ENCODE measurements at regions not wholly inside any gene's neighbourhood (a gene's known extent, or its start where the extent isn't known, plus 50 kb on each side); places are given as distances from the start of the nearest gene placed in this dataset.
"Not testable (repeated sequence)": the region's sequence is repeated elsewhere in the genome, so short reads cannot be mapped to it uniquely, and the experiment has no call there.

- not testable (repeated sequence) for DNase-seq (ENCODE audit: low read depth)
Observed at GRCh38 chr15:88965097-88965496, 51.9 kb upstream of the MFGE8 start.

DNA sequence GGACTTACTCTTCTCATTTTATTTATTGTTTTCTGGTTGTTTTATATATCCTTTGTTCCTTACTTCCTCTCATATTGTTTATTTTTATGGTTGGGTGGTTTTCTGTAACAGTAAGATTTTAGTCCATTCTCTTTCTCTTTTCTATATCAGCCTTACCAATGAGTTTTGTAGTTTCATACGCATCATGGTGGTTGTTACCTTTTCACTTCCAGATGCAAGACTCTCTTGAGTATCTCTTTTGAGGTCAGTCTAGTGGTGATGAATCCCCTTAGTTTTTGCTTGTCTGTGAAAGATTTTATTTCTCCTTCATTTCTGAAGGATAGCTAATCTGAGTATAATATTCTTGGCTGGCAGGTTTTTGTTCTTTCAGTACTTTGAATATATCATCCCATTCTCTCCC, 57.1 kb upstream of the MFGE8 start:
- DNase-seq (ENCODE audit: low read depth), result no peak

DNA sequence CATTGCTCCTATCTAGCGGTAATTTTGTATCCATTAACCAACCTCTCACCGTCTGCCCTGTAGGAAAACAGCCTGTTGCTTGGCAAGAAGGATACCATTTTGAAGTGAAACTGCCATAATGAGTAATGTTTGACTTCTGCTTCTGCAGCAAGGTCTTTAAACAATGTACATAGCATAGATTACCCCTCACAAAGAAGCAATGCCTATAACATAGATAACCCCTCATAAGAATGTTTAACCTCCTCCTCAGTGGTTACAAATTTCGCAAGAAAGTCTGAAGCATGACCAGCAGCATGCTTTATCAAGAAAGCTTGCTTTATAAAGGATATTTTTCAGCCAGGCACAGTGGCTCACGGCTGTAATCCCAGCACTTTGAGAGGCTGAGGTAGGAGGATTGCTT, 61.2 kb upstream of the MFGE8 start:
- no peak for DNase-seq (ENCODE audit: low read depth)

DNA sequence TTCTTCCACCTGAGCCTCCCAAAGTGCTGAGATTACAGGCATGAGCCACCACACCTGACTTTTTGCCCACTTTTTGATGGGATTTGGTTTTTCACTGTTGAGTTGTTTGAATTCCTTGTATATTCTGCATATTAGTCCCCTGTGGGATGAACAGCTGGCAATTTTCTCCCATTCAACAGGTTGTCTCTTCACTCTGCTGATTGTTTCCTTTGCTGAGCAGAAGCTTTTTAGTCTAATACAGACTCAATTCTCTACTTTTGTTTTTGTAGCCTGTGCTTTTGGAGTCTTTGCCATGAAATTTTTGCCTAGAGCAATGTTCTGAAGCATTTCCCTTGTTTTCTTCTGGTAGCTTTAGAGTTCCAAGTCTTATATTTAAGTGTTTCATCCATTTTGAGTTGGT, 62.7 kb upstream of the MFGE8 start:
- DNase-seq (ENCODE audit: low read depth), result no peak

GRCh38 chr15:88976656-88977055, 63.5 kb upstream of the MFGE8 start:
- DNase-seq (ENCODE audit: low read depth), result no peak

- no peak for DNase-seq (ENCODE audit: low read depth)
Observed at GRCh38 chr15:88979674-88980073, 66.5 kb upstream of the MFGE8 start.

- DNase-seq (ENCODE audit: low read depth), result no peak
Observed at GRCh38 chr15:88980498-88980897, 67.3 kb upstream of the MFGE8 start.

- no peak for DNase-seq (ENCODE audit: low read depth)
Observed at GRCh38 chr15:88981244-88982215, 68.4 kb upstream of the MFGE8 start.

DNA sequence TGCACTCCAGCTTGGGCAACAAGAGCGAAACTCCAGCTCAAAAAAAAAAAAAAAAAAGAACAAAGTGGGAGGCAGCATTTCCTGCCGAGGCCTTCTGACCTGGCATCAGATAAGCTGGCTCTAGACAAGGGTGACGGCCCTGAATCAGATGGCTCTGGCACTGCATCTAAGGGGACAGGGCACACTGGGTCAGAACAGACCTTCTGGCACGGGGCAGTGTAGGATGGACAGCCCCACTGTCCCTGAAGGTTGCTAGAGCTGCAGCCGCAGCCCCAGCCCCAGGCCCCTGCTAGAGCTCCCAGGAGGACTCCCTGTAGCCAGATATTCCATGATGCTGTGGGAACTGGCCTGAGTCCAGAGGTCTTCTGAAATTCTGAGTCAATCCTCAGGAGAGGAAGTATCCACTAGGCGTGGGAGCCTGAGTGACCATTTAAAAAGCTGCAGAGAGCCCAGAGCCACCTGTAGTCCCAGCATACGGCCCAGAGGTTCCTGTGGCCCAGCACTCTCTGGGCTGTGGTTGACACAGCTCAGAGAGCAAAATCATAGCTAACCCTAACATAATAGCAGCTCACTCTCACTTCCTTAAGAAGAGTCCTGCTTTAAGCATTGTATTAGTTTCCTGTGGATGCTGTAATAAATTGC, 69.2 kb upstream of the MFGE8 start:
- no peak for DNase-seq (ENCODE audit: low read depth)

DNA sequence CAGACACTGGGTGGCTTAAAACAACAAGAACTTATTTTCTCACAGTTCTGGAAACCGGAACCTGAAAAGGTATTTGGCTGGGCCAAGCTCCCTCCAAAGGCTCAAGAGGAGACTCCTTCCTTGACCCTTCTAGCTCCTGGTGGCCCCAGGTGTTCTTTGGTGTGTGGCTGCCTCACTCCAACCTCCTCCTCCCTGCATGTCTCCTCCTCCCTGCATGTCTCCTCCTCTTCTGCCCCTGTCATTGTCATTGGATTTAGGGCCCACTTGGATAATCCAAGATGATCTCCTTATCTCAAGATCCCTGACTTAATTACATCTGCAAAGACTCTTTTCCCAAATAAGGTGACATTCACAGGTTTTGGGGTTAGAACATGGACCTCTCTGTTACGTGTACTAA, 69.8 kb upstream of the MFGE8 start:
- DNase-seq (ENCODE audit: low read depth), result no peak

- DNase-seq (ENCODE audit: low read depth), result no peak
Observed at GRCh38 chr15:88983861-88984429, 70.8 kb upstream of the MFGE8 start.

DNA sequence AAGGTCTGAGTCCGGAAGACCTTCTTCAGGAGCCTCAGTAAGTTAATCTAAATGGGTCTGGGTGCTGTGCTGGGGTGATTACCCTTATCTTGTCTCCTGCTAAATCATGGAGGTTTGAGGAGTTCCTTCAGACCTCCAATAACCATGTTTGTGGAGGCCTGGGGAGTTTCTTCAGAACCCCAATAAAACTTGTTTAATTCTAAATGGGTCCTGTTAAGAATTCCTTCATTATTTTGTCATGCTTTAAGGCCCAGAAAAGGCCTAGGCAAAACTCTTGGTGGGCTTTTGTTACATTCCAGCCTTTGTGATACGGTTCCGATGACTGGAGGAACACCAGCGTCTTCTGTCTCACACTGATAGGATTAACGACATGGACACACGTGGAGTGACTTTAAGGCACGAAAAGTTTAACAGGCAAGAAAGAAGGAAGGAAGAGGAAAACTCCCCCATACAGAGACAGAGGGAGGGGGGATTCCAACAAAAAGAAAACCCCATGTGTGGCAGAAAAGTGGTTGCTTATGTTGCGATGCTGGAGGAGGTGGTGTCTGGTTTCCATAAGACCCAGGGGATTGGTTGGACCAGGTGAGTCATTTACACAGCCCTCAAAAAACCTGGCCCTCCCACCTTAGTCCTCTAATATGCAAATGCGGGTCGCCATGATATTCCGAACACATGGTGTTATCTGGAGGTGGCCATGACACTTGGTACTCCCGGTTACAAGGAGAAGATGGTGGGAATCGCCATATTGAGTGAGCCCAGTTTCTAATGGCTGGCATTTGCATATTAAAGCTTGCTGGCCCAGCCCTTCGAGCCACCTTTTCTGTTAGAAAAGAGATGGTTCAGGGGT, 72.6 kb upstream of the MFGE8 start:
- no peak for DNase-seq (ENCODE audit: low read depth)

GRCh38 chr15:88986949-88987590, 73.9 kb upstream of the MFGE8 start:
- no peak for DNase-seq (ENCODE audit: low read depth)

DNA sequence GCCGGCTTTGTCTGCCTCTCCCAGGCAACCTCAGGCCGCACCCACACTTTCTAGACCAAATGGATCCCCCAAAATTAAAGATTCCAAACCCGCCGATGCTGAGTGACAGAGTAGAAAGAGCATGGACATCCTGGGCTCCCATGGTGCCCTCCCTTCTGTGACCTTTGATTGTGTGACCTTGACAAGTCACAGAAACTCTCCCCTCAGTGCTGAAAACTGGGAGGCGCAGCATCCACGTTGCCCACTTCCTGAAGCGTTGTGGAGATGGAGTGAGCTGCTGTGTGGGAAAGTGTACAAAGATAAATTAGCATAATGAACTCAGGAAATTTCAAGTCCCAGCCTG, 74.4 kb upstream of the MFGE8 start:
- no peak for DNase-seq (ENCODE audit: low read depth)

GRCh38 chr15:88987934-88988671, 74.9 kb upstream of the MFGE8 start:
- no peak for DNase-seq (ENCODE audit: low read depth)

GRCh38 chr15:88989578-88989977, 76.4 kb upstream of the MFGE8 start:
- no peak for DNase-seq (ENCODE audit: low read depth)

DNA sequence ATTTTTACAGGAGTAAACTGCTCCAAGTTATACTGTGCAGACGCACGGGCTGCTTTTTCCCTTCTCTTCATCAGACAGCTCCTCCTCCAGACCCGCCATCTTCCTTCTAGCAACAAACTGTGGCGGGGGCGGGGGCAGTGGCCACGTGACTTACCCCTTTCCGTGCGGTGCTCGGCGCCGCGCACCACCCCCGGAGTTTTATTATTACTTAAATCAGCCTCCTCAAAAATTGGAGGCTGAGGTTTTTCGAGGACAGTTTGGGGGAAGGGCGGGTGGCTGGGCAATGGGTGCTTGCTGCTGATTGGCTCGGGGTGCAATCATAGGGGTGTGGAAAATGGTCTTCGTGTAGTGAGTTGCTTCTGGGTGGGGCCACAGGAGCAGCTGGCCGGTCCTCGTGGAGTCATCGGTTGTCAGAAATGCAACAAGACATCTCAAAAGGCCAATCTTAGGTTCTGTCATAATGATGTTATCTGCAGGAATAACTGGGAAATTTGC, 77.1 kb upstream of the MFGE8 start:
- no peak for DNase-seq (ENCODE audit: low read depth)

DNA sequence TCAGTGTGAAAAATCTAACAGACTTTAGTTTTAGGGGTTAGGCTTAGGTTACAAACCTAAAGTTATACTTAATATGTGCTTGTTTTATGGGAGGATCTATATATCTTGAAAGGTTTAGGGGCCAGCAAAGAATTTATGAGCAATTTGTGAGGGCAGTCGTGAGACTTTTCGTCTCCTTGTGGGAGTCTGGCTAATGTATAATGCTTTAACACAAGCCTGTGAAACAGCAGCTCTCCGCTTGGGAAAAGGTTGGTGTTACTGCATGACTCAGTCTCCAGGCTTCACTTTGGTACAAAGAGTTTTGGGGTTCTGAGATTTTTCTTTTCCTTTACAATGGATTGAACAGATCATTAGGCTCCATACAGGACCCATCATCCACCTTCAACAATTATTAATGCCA, 79.0 kb upstream of the MFGE8 start:
- DNase-seq (ENCODE audit: low read depth), result no peak

GRCh38 chr15:88992912-88993376, 79.8 kb upstream of the MFGE8 start:
- DNase-seq (ENCODE audit: low read depth), result no peak

- no peak for DNase-seq (ENCODE audit: low read depth)
Observed at GRCh38 chr15:88993662-88994061, 80.5 kb upstream of the MFGE8 start.

DNA sequence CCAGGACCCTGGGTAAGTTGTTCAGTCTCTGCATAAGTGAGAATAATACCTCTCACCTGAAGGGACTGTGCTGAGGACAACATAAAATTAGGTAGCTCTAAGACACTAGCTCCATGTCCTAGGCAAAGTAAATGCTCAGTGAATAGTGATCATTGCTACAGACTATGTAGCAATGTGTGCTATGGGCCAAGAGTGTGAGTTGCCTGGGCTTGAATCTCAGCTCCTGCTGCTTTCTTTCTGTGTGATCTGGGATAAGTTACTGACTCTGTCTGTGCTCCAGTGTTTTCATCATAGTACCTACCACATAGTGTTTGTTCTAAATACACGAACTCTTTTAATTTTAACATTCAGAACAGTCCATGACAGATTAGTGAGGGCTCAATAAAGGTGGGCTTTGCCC, 81.1 kb upstream of the MFGE8 start:
- DNase-seq (ENCODE audit: low read depth), result no peak
